ENCODE measurements at regions not wholly inside any gene's neighbourhood (a gene's known extent, or its start where the extent isn't known, plus 50 kb on each side); places are given as distances from the start of the nearest gene placed in this dataset.

DNA sequence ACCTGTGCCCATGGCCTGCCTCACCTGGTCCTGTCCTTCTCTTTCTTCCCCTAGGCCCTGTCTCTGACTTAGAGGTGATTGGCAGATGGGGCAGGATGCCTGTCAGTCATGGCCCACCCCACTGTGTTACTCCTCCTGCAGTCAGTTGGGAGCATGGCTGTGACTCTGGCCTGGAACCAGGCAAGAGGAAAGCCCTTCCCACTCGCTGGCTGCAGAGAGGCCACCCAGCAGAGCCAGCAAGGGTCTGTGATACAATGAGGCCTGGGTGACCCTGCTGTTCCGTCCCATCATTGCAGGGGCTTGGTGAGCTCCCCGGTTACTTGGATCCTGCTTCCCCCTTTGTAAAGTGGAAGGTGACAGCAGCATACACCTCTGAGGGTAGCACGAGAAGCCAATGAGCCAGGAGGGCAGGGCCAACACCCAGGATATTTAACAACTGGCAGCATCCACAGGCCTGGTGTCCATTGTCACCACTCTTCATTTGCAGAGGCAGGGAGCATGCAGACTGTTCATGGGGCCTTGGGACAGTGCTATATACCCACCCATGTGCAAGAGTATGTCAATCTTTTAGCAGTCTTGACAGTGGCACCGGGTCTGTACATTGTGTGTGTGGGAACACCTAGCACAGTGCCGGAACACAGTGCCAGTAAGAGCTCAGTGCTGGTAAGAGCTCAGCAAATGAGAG, 191.0 kb upstream of the C1orf174 start:
- no peak for DNase-seq

DNA sequence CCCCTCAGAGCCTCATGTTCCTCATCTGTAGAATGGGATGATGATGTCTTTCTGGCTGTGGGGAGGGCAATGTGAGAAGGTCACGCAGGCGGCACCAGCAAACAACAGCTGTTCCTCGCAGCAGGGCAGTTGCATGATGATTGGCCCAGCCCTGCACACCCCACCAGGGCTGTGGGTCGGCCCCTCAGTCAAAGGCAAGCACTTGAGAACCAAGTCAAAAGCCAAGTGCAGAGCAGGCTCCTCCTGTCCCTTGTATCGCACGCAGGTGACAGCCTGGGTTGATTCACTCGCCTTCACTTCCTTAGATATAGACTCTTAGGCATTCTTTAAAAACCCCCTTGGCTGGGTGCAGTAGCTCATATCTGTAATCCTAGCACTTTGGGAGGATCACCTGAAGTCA, 191.9 kb upstream of the C1orf174 start:
- DNase-seq = no peak

DNA sequence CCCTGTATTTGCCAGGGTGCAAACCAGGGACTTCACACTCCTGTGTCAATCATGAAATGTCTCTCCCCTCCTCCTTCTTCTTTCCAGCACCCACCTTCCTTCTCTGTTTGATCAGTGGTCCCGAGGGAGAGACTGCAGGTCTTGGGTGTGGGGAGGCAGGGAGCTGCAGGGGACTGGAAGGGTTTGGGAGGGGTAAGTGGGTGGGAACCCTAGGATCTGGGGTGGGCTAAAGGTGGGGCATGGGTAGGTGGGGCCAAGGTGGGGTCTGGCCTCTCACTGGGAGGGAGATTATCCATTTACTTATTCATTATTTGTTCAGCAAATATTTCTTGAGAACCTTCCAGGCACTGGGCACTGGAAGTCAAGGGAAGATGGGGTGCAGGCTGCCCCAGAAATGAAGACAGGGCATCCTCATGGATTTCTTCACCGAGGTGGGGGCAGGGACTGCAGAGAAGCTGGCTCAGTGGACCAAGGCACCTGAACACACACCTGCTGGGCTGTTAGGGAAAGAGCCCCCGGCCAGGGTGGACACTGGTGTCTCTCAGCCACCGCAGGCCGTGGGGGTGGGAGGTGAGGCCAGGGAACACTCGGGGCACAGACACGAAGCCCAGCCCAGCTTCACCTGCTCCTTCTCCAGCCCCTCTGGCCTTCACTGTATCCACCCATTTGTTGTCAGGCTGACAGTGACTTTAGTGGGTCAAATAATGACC, 193.9 kb upstream of the C1orf174 start:
- no peak for DNase-seq

DNA sequence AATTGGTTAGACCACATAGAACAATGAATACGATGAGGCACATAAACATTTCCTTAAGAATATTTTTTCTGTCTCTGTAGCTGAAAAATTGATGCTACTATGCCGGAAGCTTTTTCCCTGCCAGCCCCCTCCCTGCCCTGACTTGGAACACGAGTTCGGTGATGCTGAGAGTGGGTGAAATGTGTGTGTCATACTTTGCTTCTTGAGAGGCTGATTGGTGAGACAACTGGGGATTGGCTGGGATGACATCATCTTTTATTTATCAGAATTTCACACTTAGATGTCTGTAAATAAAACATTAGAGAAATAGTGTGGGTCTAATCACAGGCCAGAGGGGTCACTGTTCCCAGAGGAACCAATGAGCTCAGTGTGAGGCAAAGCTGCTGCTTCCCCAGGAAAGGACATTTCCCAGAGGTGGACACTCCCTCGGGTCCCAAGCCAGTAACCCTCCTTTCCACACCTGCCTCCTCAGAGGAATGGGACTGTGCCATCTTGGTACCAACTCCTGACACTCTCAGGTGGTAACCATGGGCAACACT, 195.4 kb upstream of the C1orf174 start:
- no peak for DNase-seq

DNA sequence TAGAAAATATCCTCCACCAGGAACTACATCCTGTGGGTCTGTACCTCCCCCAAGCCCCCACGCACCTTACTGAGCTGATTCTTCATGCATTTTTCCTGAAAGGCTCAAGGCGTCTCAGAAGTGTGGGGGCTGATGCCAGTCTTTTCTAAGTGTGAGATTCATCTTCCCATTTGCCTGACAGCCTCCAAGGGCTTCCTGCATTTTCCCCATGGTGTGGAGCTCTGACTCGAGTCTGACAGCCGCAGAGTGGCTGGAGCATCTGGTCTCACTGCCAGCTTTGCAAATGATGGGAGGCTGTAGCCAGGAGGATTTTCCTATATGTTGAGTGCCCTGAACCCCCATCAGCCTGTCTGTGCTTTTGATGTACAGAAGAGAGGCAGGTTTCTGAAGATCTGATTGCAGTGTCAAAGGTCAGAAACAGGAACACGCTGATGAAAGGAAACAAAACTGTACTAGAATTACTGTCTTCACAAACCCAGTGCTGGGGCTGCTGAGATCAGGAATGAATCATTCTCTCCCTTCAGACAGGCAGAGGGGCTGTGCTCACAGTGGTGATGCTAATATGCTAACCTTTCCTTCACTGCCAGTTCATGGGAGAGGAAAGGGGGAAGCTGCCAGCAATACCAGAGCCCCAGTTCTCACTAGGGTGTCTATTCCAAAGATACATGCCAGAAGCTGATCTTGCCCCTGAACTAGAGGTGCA, 201.5 kb upstream of the C1orf174 start:
- DNase-seq = no peak

DNA sequence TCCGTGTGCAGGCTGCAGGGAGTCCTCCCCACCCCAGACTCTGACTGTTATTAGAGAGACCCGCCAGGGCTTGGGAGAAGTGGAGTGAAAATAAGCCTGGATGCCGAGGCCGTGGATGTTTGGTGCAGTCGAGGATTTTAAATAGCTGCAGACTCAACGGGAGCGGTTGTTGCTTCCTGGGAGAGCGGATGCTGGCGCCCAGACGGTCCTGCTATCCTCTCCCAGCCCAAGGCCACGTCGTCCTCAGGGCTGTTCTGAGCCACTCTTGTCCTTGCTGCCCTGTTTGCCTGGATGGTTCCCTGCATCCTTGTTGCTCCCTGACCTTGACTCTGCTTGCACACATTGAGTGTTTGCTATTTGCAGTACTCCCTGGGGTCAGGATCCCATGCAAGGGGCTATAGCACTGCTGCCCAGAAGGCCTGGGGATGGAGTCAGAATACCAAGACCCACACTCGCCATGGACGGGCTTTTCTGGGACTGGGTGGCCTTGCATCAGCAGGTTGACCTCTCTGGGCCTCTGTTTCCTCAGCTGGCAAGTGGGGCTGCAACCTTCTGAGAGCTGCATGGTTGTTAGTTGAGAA, 205.3 kb upstream of the C1orf174 start:
- DNase-seq = no peak

DNA sequence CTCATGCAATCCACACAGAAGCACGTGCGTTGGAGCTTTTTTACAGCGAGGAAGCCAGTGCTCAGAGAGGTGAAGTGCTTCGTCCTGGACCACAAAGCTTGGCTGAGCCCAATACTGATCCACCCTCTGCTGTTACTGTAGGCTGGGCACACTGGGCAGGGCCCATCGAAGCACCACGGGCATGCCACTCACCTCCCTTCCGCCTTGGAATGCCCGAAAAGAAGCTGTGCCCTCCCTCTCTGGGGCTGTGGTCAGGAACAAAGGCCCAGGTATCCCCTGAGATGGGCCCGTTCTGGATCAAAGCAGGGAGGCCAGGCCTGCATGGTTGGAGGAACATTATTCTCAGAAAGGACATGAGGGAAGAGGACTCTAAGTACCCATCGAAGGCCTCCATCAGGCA, 206.7 kb upstream of the C1orf174 start:
- no peak for DNase-seq

DNA sequence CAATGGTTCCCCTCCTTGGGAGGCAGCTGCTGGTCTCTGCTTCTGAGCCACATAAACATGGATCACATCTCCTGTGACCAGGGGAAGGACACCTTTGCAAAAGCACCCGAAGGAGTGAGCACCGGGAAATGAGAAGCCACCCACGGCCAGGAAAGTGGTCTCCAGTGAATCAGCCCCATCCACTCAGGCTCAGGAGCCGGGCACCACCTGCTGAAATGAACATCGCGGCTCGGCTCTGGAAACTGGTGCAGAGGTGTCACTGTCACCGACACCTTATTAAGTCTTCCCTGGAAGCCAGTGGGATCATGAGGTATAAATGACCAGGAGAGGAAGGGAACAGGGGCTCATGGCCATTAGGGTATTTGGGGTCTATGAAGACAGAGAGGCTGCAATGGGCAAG, 207.2 kb upstream of the C1orf174 start:
- no peak for DNase-seq

DNA sequence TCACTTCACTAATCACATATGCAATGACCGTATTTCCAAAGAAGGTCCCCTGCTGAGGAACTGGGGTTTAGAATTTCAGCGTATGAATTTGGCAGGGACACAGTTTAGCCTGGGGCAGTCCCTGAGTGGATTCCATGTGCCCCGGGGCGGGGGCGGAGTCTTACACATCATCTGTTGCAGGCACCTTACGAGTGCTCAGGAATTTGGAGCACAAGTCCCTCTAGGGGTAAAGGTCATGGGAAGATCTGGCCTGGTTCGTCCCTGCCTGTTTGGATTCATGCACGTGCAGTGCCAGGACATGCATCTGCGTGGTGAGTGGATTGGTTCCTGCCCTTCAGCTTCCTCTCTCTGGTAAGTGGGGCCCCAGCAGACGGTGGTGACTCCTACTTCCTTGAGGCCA, 208.3 kb upstream of the C1orf174 start:
- no peak for DNase-seq

DNA sequence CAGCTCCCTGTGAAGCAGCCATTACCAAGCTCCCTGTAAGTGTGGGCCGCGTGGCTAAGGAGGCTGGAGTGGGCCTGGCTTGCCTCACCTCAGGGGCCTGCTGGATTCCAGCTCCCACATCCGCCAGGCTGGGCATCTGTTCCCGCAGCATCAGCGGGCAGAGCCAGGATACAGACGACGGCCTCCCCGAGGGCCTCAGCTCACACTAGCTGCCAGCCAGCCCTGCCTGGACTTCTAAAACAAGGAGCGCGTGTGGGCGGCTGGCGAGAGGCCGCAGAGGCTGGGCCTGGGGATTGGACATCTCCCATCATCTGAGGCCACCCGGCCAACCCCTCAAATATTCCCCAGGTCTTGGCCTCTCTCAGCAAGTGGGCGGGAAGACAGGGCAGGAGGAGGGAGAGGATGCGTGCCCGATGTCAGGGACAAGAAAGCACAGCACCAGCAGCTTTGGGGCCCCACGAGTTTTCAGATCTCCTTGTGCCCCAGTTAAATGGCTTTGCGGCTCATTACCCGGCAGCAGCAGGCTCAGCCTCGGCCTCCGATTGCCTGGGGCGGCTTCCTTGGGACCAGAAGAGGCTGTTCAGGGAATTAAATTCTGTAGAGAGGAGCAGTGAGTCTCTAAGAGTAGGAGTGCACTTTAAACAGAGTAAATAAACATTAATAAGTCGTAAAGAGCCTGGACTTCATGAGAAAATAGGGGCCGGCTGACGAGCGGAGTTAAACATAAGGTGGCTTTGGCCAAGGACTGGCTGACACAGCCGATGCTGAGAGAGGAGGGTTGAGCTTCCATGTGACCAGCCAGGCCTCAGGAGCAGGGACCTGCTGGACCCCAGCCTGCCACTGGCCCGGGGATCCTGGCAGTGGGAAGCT, 208.9 kb upstream of the C1orf174 start:
- DNase-seq = no peak

DNA sequence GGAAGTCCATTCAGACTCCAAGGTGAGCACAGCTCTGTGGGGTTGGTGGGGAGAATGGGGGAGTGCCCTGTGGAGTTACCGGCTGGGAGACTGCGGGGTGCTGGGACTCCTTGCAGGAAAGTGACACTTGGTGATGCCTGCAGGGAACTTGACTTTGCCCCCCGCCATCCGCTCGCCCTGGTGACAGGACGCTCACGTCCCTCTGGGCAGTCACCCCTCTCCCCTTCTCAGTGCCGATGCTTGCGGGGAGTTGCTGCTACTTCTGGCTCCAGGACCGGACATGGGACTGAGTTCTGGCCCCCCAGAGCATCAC, 209.5 kb upstream of the C1orf174 start:
- DNase-seq = no peak

DNA sequence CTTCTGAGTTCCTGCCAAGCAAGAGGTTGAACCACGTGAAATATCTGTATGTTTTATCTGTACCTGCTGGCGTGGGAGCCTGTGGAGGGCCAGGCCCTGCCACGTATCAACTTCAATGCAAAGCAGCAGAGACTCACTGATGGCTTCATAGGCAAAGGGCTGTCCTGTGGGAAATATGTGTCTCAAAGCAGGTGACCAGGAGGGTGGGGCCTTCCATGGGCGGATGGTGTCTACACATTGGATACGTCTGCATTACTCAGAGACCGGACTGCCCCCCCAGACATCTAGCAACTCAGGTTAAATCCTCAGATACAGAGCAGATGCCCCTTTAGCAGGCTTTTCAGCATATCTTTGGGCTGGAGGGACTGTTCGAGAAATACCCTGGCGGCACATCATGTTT, 210.8 kb upstream of the C1orf174 start:
- no peak for DNase-seq

DNA sequence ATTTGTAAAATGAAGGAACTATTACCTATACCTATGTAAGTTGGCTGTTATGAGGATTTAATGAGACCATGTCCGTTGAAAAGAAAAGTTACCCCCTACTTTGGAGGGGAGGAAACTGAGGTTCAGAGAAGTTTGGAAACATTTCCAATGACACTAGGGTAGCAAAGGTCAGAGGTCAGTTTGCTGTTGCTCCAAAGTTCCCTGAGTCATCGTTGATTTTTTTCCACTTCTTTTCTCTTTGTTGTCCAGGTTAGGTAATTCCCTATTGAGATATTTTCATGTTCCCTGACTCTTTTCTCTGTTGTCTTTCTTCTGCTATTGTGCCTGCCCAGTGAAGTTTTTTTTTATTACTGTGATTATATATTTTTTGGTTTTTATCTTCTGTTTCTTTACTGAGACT, 213.8 kb upstream of the C1orf174 start:
- DNase-seq = no peak

DNA sequence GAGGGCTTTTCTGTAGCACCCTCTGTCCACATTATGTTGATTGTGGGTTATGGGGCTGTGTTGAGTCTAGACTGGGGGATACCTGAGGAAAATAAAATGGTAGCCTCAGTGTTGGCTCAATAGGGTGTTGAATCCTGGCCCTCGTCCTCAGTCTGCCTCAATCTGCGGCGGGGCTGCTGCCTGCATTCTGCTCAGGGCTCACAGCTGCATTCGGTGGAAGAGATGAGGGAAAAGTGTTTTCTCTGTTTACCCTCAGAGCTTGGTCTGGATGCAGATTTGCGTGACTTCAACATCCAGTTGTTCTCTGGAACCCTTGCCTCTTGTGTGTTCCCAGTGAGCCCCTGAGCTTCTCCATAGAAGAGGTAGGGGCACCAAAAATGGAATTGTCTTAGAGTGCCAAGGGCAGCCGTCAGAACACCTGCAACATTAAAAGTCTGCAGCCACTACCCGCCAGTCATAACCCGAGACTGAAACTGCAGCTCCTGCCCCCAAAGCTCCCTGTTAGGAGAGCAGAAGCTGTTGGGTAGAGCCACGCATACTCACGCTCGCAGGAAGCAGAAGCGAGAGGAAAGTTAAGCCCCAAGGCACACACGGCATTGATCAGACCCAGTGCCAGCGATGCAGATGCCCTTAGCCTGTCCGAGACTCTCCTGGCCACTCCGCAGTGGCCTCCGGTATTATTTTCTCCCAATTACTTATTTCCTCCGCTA, 215.3 kb upstream of the C1orf174 start:
- DNase-seq = no peak

DNA sequence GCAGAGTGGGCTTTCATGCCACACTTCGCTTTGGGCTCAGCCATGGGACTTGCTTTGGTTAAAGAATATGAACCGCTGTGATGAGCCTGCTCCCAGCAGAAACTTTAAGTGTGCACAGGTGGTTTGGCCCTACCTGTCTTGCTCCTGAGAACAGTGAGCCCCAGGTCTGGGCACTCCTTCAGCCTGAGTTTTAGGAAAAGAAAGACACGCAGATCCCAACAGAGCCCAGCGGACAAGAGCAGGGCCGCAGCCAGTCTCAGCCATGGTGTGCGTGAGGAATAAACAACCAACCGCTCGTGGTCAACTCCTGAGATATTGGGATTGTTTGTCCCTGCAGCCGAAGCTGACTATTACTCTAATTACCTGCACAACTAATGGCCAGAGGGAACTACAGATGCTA, 217.1 kb upstream of the C1orf174 start:
- DNase-seq = no peak

DNA sequence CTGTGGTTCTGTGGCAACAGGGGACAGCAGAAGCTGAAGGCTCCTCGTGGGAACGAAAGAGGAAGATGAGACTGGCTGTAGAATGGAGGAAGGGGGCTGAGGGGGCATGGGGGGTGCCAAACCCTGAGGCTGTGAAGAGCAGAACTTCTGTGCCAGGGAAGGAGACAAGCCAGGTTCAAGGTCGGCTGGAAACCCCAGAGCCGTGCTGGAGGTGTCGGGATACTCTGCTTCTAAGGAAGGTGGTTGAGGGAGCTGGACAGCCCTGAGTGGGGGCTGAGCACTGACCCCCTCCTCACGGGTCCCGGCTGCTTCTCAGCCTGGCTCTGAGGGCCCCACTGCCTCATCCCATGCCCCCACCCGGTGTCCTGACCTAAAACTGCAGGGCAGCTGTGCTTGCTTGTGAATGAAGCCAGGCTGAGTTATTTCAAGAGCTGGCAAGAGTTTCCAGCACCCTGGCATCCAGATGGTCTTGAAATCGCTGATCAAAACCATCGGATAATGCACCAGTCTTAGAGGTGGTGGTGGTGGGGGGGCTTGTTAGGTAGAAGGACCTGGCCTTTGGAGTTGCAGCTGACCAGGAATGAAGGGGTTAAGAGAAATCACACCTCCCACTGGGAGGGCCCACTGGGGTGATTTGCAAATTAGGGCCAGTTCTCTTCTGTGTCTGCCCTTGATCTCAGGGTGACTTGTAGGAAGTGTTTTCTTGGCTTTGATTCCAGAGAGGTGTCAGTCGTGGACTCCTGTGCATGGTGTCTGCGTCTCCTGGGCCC, 218.9 kb upstream of the C1orf174 start:
- no peak for DNase-seq

DNA sequence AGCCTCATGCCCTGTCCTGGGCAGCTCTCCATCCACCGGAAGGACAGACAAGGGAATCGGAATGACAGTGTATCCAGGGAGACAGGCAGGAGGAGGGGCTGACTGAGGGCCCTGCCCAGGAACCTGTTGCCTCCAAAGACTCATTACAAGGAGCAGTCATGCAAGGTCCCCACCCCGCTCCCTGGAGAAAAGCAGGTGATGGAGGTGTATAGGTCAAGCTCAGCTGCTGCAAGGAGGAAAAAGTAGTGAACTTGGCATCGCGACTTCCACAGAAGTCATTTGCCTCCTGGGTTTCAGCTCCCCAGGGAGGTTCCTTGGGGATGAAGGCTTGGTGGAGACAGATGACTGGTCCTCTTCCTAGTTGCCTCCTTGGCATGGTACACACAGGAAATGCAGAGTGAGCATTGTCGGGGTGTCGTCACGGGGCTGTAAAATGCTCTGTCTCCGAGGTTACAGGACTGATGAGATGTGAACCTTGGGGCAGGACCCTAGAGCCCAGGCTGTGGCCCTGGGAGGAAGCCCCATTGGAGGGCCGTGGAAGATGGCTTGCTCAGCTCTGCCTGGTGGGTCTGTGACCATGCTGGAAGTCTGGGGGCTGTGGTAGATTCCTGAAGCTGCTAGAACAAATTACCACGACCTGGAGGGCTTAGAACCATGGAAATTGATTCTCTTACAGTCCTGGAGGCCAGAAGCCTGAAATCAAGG, 219.6 kb upstream of the C1orf174 start:
- DNase-seq = no peak

DNA sequence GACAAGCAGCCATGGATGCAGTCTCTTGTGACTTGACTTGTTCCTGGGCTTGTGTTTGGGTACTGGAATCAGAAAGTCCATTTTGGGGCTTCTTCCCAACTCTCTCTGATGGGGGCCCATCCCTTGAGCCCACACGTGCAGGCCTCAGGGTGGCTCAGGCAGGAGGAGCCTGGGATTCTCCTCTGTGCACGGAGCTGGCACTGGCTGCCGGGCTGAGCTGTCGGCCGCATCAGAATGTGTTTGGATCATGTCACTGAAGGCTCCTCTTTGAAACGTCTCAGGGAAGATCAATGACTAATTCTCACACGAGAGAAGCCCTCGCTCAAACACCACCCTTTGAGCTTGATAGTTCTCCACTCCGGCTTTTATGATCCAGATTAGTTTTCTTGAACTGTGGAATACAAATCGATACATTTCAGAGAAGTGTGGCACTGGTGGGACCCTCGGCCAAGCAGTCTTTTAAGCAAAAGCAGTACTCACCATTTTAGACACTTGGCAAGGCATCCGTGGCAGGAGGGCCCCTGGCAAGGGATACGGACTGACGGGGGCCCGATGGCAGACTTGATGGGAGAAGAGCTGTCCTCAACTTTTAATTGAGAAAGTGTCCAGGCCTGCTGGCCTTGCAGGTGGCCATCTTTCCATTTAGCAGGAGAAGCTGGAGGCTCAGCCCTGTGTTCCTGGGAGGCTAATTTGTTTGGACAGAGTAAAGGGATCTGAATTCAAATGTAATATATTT, 220.7 kb upstream of the C1orf174 start:
- no peak for DNase-seq

DNA sequence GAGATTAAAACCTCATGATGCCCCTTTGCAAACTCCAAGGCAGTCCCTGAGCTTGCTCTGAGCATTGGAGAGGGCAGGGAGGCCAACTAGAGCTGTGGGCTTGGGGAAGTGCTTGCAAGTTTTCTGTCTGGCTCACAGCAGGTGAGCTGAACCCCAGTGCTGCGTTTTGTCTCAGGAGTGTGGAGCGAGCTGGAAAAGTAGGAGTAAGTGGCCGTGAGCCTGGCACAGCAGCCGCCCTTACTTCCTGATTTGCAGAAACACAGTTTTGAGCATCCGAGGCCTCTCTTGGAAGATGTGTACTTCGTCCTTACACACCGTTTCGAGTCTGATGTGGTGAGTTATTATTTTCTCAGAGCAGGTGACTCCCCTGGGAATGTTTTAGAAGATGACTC, 221.2 kb upstream of the C1orf174 start:
- no peak for DNase-seq
